ENCODE measurements at regions not wholly inside any gene's neighbourhood (a gene's known extent, or its start where the extent isn't known, plus 50 kb on each side); places are given as distances from the start of the nearest gene placed in this dataset.
"Not testable (repeated sequence)": the region's sequence is repeated elsewhere in the genome, so short reads cannot be mapped to it uniquely, and the experiment has no call there.

GRCh38 chr12:4822572-4822971, 87.1 kb upstream of the KCNA1 start:
- DNase-seq (ENCODE audit: low read depth): no peak

- peak; percentile 76 for DNase-seq (ENCODE audit: low read depth)
Measured at GRCh38 chr12:4824380-4824779, 85.3 kb upstream of the KCNA1 start.

GRCh38 chr12:4825011-4825858, 84.5 kb upstream of the KCNA1 start:
- DNase-seq (ENCODE audit: low read depth): no peak

GRCh38 chr12:4826909-4827308, 82.8 kb upstream of the KCNA1 start:
- no peak for DNase-seq (ENCODE audit: low read depth)

GRCh38 chr12:4828176-4828575, 81.5 kb upstream of the KCNA1 start:
- no peak for DNase-seq (ENCODE audit: low read depth)

GRCh38 chr12:4829161-4829792, 80.4 kb upstream of the KCNA1 start:
- no peak for DNase-seq (ENCODE audit: low read depth)

- DNase-seq (ENCODE audit: low read depth): no peak
Measured at GRCh38 chr12:4829793-4830162, 79.9 kb upstream of the KCNA1 start.

GRCh38 chr12:4830556-4831210, 79.0 kb upstream of the KCNA1 start:
- no peak for DNase-seq (ENCODE audit: low read depth)

- no peak for DNase-seq (ENCODE audit: low read depth)
Measured at GRCh38 chr12:4833053-4833452, 76.7 kb upstream of the KCNA1 start.

GRCh38 chr12:4833524-4833923, 76.2 kb upstream of the KCNA1 start:
- no peak for DNase-seq (ENCODE audit: low read depth)

GRCh38 chr12:4842401-4842800, 67.3 kb upstream of the KCNA1 start:
- not testable (repeated sequence) for DNase-seq (ENCODE audit: low read depth)

- DNase-seq (ENCODE audit: low read depth): no peak
Measured at GRCh38 chr12:4843907-4844306, 65.8 kb upstream of the KCNA1 start.

- no peak for DNase-seq (ENCODE audit: low read depth)
Measured at GRCh38 chr12:4847713-4848112, 62.0 kb upstream of the KCNA1 start.

GRCh38 chr12:4849115-4849541, 60.6 kb upstream of the KCNA1 start:
- no peak for DNase-seq (ENCODE audit: low read depth)

- no peak for DNase-seq (ENCODE audit: low read depth)
Measured at GRCh38 chr12:4849795-4850345, 59.8 kb upstream of the KCNA1 start.

- no peak for DNase-seq (ENCODE audit: low read depth)
Measured at GRCh38 chr12:4850857-4851380, 58.8 kb upstream of the KCNA1 start.

- DNase-seq (ENCODE audit: low read depth): no peak
Measured at GRCh38 chr12:4852308-4852707, 57.4 kb upstream of the KCNA1 start.

- no peak for DNase-seq (ENCODE audit: low read depth)
Measured at GRCh38 chr12:4852911-4853310, 56.8 kb upstream of the KCNA1 start.

GRCh38 chr12:4855121-4855924, 54.4 kb upstream of the KCNA1 start:
- DNase-seq (ENCODE audit: low read depth): peak; percentile 53

- no peak for DNase-seq (ENCODE audit: low read depth)
Measured at GRCh38 chr12:4856596-4856995, 53.1 kb upstream of the KCNA1 start.

GRCh38 chr12:4857472-4858291, 52.0 kb upstream of the KCNA1 start:
- peak; percentile 33 for DNase-seq (ENCODE audit: low read depth)

Data from HS-5 (cell line).